ENCODE measurements at regions not wholly inside any gene's neighbourhood (a gene's known extent, or its start where the extent isn't known, plus 50 kb on each side); places are given as distances from the start of the nearest gene placed in this dataset.
A peak's percentile ranks its signal among the peaks of the same experiment; 100 is the strongest.

DNA sequence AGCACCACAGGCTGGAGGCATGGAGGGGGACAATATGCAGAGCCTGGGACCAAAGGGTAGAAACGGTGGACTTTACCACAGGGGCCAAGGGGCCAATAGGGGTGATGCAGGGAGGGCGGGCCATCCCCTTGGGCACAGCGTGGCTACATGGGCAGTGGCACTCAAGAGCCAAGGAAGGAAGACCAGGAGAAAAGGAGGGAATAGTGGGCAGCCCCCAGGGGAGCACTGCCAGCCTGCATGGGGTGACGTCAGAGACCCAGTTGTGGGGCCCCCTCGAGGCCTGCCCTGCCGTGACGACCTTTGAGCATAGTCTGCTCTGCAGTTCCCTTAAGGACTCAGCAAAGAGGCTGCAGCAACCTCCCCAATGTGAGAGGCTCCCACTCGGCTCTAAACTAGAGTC is 95.5 kb upstream of the TMPRSS2 start:
- in situ Hi-C loops (cut with HindIII; ENCODE audit: extremely low pct_ligation_motif_present, low pct_unique_long_range_greater_than_20kb), result loop anchor here (25.0 kb wide), 1 partner anchor 509 kb away; no protein-coding TSS in a partner anchor
- no peak overlapping the region for H3K27ac ChIP-seq (ENCODE audit: extremely low read length, insufficient read depth, low read length)
- CTCF ChIA-PET (ENCODE audit: low intra/inter-chr PET ratio, low total read pairs), result no interaction called here

More for the DNA sequence above, 95.5 kb upstream of the TMPRSS2 start:
- Histone ChIP-seq H3K9ac (ENCODE audit: insufficient read depth, low read depth, low read length) (no peak overlapping the region), H3K27me3 (ENCODE audit: control insufficient read depth in 1 of 2, insufficient read depth in 2 of 2, low read length in 2 of 2) (peaks cover 1 to 4% of the 10 kb centered on the region in 2 experiments; a peak in 4 of 5 replicates), H2AFZ (ENCODE audit: low read length) (no peak overlapping the region), H3K79me2 (ENCODE audit: insufficient read depth, low read length) (no peaks in the 10 kb centered on the region), H3K4me1 (ENCODE audit: insufficient read depth, low read length) (peaks cover 57% of the 10 kb centered on the region), H3K9me3 (ENCODE audit: low read length) (no peaks in the 10 kb centered on the region), H3K4me3 (replicated peaks in 1 of 3; ENCODE audit: insufficient read depth in 1 of 3, low read depth in 2 of 3, low read length in 3 of 3) (no peak overlapping the region), H3K36me3 (replicated peaks in 1 of 2; ENCODE audit: control insufficient read depth in 1 of 2, insufficient read depth in 2 of 2, low read length in 2 of 2) (no peaks in the 10 kb centered on the region), H4K20me1 (ENCODE audit: insufficient read depth, low read length) (no peaks in the 10 kb centered on the region), H3K4me2 (ENCODE audit: low read depth, low read length) (0 out of 2 replicates have a peak overlapping the region, but pooled peaks have one; percentile 15)
- 25% methylated on average over 4 of the region's 8 CpGs for WGBS (ENCODE audit: low lambda C conversion rate)
- FAIRE-seq, result no peak
- peak; percentile 38; the same call in 1 of the 2 replicates for TF ChIP-seq ATF7 (IDR thresholded peaks at IDR 0.05)
- no peak for TF ChIP-seq ATF7 (CRISPR knock-in tag; IDR thresholded peaks at IDR 0.05)
- TF ChIP-seq ZNF614 (CRISPR knock-in tag; IDR thresholded peaks at IDR 0.05; ENCODE audit: borderline replicate concordance), result no peak
- TF ChIP-seq PATZ1 (CRISPR knock-in tag; IDR thresholded peaks at IDR 0.05), result 0 out of 2 replicates have a peak, but pooled peaks have one; percentile 12
- TF ChIP-seq CREB1 (IDR thresholded peaks at IDR 0.05), result peak; percentile 91
- no peak for TF ChIP-seq CREB1 (CRISPR knock-in tag; IDR thresholded peaks at IDR 0.05)
- TF ChIP-seq HNF4G (IDR thresholded peaks at IDR 0.05; ENCODE audit: borderline replicate concordance, low read depth, low read length), result 0 out of 2 replicates have a peak, but pooled peaks have one; percentile 10
- no peak for TF ChIP-seq HNF4G (CRISPR knock-in tag; IDR thresholded peaks at IDR 0.05; ENCODE audit: borderline replicate concordance, low read depth)
- TF ChIP-seq ZNF263 (CRISPR knock-in tag; IDR thresholded peaks at IDR 0.05), result peak; percentile 58; the same call in 1 of the 2 replicates
- TF ChIP-seq CBX1 (IDR thresholded peaks at IDR 0.05; ENCODE audit: low read depth), result no peak
- TF ChIP-seq ATAD3A (CRISPR knock-in tag; IDR thresholded peaks at IDR 0.05), result no peak
- no TSS peak for BruUV-seq (replicated peaks)
- ATAC-seq, result no peak
- POLR2A ChIA-PET, result no interaction called here
- DNase-seq (ENCODE audit: low spot score), result no peak
- intact Hi-C loops (cut with micrococcal nuclease; ENCODE audit: unreplicated experiment), result loop anchor here (10.0 kb wide), 1 partner anchor 319 kb away; no protein-coding TSS in a partner anchor

Measured in HepG2 (cell line).